ENCODE measurements at regions not wholly inside any gene's neighbourhood (a gene's known extent, or its start where the extent isn't known, plus 50 kb on each side); places are given as distances from the start of the nearest gene placed in this dataset.

DNA sequence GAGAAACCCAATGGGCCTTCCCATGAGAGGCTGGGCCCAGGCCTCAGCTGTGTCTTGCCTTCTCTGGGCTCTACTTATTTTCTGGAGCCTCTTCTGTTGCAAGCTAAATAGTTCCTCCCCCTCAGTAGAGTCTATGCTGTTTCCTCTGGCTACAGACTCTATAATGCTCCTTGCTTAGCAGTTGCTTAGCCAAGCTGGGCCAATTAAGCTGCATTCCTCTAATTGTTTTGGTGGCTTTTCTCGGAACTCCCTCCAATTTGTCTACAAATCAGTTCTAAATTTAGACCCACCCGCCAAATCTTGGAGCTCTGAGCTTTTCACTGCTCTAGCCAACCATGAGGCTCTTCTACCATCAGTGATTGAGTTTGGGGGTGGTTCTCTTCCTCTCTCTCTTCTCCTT, 302.7 kb upstream of the ASIC2 start:
- no peaks in the 10 kb centered on the region for H3K36me3 ChIP-seq (ENCODE audit: insufficient read depth, low read length)
- H2AFZ ChIP-seq (ENCODE audit: low read length): no peak overlapping the region
- H3K27ac ChIP-seq (ENCODE audit: low read depth, low read length, poor library complexity, severe bottlenecking): no peak overlapping the region
- TF ChIP-seq, protein P1, sequence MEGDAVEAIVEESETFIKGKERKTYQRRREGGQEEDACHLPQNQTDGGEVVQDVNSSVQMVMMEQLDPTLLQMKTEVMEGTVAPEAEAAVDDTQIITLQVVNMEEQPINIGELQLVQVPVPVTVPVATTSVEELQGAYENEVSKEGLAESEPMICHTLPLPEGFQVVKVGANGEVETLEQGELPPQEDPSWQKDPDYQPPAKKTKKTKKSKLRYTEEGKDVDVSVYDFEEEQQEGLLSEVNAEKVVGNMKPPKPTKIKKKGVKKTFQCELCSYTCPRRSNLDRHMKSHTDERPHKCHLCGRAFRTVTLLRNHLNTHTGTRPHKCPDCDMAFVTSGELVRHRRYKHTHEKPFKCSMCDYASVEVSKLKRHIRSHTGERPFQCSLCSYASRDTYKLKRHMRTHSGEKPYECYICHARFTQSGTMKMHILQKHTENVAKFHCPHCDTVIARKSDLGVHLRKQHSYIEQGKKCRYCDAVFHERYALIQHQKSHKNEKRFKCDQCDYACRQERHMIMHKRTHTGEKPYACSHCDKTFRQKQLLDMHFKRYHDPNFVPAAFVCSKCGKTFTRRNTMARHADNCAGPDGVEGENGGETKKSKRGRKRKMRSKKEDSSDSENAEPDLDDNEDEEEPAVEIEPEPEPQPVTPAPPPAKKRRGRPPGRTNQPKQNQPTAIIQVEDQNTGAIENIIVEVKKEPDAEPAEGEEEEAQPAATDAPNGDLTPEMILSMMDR (IDR thresholded peaks at IDR 0.05; ENCODE audit: low read length): no peak
- TF ChIP-seq EZH2 (IDR thresholded peaks at IDR 0.05; ENCODE audit: borderline replicate concordance, low read length): no peak
- H3K4me1 ChIP-seq (ENCODE audit: insufficient read depth, low read length, severe bottlenecking): no peaks in the 10 kb centered on the region
- H3K9me3 ChIP-seq (ENCODE audit: low read length): no peaks in the 10 kb centered on the region
- no peaks in the 10 kb centered on the region for H3K9me2 ChIP-seq (ENCODE audit: low read depth, low read length)
- no peak overlapping the region for H3K4me3 ChIP-seq (ENCODE audit: low read depth, low read length, poor library complexity, severe bottlenecking)
- no peaks in the 10 kb centered on the region for H3K27me3 ChIP-seq (ENCODE audit: insufficient read depth, low read length)
- no peaks in the 10 kb centered on the region for H3K79me2 ChIP-seq (ENCODE audit: insufficient read depth, low read length)
- H3K9ac ChIP-seq (ENCODE audit: low read length): no peak overlapping the region
- H4K20me1 ChIP-seq (ENCODE audit: insufficient read depth, low read length): no peaks in the 10 kb centered on the region
- H3F3A ChIP-seq (ENCODE audit: insufficient read depth, low read length): no peaks in the 10 kb centered on the region
- H3K4me2 ChIP-seq (ENCODE audit: low read length): no peak overlapping the region

DNA sequence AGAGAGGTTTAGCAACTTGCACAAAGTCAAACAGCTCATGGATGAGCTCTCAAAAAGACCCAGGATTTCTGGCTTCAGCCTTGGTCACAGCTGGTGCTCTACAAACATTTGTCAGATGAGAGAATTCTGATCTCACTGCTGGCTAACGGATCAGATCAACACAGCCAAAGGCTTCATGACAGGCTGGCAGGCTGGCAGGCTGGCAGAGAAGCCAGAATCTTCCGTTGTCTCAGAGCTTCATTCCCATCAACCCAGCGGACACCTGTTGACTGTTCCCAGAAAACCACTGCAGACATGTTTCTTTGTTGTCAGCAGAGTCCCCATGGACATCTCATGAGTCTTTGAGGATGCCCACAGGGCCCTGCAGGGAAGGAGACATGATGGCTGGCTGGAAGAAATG, 303.8 kb upstream of the ASIC2 start:
- Histone ChIP-seq H3K9me2 (ENCODE audit: low read depth, low read length) (no peaks in the 10 kb centered on the region), H3K9me3 (ENCODE audit: low read length) (no peaks in the 10 kb centered on the region), H3K27me3 (ENCODE audit: insufficient read depth, low read length) (no peaks in the 10 kb centered on the region), H4K20me1 (ENCODE audit: insufficient read depth, low read length) (no peaks in the 10 kb centered on the region), H3K27ac (ENCODE audit: low read depth, low read length, poor library complexity, severe bottlenecking) (no peak overlapping the region), H3F3A (ENCODE audit: insufficient read depth, low read length) (no peaks in the 10 kb centered on the region), H3K4me1 (ENCODE audit: insufficient read depth, low read length, severe bottlenecking) (no peaks in the 10 kb centered on the region), H3K4me2 (ENCODE audit: low read length) (no peak overlapping the region), H3K4me3 (ENCODE audit: low read depth, low read length, poor library complexity, severe bottlenecking) (no peak overlapping the region), H3K36me3 (ENCODE audit: insufficient read depth, low read length) (no peaks in the 10 kb centered on the region), H3K79me2 (ENCODE audit: insufficient read depth, low read length) (no peaks in the 10 kb centered on the region), H2AFZ (ENCODE audit: low read length) (no peak overlapping the region), H3K9ac (ENCODE audit: low read length) (no peak overlapping the region)
- TF ChIP-seq, protein P1 (IDR thresholded peaks at IDR 0.05; ENCODE audit: low read length): no peak
- no peak for TF ChIP-seq EZH2 (IDR thresholded peaks at IDR 0.05; ENCODE audit: borderline replicate concordance, low read length)

DNA sequence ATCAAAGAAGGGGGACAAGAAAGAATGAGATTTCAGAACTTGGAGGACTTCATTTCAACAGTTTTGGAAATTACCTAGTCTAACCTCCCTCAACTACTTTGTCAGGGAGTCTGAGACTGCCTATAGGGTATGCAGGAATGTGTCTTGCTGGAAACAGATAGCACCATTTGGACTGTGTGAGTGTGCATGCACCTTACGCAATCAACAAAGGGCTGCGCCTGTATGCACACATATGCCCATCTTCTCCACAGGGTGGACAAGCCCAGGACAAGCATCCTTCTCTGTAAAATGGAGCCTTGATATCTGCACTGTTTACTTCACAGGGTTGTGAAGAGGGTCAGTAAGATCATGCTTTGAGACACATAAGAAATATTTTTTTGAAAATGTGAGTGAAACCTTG, 305.7 kb upstream of the ASIC2 start:
- Histone ChIP-seq H3K4me2 (ENCODE audit: low read length) (no peak overlapping the region), H2AFZ (ENCODE audit: low read length) (no peak overlapping the region), H3K27me3 (ENCODE audit: insufficient read depth, low read length) (no peaks in the 10 kb centered on the region), H3F3A (ENCODE audit: insufficient read depth, low read length) (no peaks in the 10 kb centered on the region), H3K79me2 (ENCODE audit: insufficient read depth, low read length) (no peaks in the 10 kb centered on the region), H4K20me1 (ENCODE audit: insufficient read depth, low read length) (no peaks in the 10 kb centered on the region), H3K36me3 (ENCODE audit: insufficient read depth, low read length) (no peaks in the 10 kb centered on the region), H3K4me1 (ENCODE audit: insufficient read depth, low read length, severe bottlenecking) (no peaks in the 10 kb centered on the region), H3K27ac (ENCODE audit: low read depth, low read length, poor library complexity, severe bottlenecking) (no peak overlapping the region), H3K9me3 (ENCODE audit: low read length) (no peaks in the 10 kb centered on the region), H3K4me3 (ENCODE audit: low read depth, low read length, poor library complexity, severe bottlenecking) (no peak overlapping the region), H3K9ac (ENCODE audit: low read length) (no peak overlapping the region), H3K9me2 (ENCODE audit: low read depth, low read length) (no peaks in the 10 kb centered on the region)
- TF ChIP-seq, protein P1 (IDR thresholded peaks at IDR 0.05; ENCODE audit: low read length): no peak
- TF ChIP-seq EZH2 (IDR thresholded peaks at IDR 0.05; ENCODE audit: borderline replicate concordance, low read length): no peak
